DND-41 (cell line): ENCODE measurements at regions not wholly inside any gene's neighbourhood (a gene's known extent, or its start where the extent isn't known, plus 50 kb on each side); places are given as distances from the start of the nearest gene placed in this dataset.

Source experiments
- CTCF ChIP-seq: IDR thresholded peaks from 2 replicates; pipeline ENCODE4 v1.5.1; 2012; ENCODE audit warnings: borderline replicate concordance, low read length, moderate library complexity, mild to moderate bottlenecking; ENCODE audit not compliant: poor library complexity, severe bottlenecking; ENCODE audit errors: extremely low read depth
- EZH2 ChIP-seq: IDR thresholded peaks from 3 replicates; pipeline ENCODE4 v1.6.1; 2012; ENCODE audit warnings: borderline replicate concordance, low read depth, mild to moderate bottlenecking, moderate library complexity, low read length, inconsistent platforms; ENCODE audit not compliant: severe bottlenecking

DNA sequence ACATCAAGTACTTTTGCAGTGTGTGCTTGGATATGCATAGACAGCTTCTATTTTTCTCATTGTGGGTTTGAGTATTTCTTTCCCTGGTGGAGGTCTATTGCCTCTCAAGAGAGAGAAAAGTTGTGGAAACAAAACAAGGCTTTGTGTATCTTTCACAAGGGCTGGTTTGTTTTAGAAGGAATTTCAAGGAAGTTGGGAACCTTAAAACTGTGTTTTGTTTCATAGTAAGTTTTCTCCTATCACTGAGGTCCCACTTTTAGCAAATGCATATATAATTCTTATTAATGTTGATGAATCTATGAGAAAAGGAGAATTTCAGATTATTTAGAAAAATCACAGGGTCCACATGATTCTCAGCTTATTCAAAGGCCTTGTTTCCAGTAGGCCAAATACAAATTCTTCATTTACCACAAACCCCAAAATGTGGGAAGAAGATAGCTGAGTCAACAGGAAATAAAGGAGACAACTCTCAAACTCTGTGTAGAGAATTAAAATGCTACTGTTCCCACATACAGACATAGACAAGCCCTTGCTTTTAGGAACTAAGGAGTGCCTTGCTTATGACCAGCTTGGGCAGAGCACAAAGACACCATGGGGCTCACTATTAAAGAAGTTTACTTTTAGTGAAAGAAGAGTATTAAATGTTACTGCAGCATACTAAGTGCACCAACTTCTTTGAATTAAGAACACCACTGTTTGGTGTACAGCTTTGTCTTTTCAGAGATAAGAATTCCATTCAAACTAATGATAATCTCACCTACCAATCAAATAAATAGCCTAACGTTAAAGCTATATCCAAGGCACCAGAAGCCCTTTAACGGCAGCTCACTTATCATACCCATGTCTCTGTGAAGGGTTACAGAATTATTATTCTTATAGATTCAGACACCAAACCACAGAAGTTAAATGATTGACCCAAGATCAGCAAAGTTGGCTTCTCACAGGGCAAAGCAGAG, 177.4 kb upstream of the LEF1 start:
- TF ChIP-seq CTCF (no peak), EZH2 (no peak)
